ENCODE measurements at regions not wholly inside any gene's neighbourhood (a gene's known extent, or its start where the extent isn't known, plus 50 kb on each side); places are given as distances from the start of the nearest gene placed in this dataset.

- TF ChIP-seq CTCF (IDR thresholded peaks at IDR 0.05) = no peak
- H3K27ac ChIP-seq = no peak overlapping the region
- ATAC-seq (no peak), DNase-seq (no peak)
- no peaks in the 10 kb centered on the region for H3K4me1 ChIP-seq
- no peaks in the 10 kb centered on the region for H3K36me3 ChIP-seq
- intact Hi-C loops (cut with DNase I) = no loop called here
- H3K27me3 ChIP-seq = no peaks in the 10 kb centered on the region
- H3K4me3 ChIP-seq = no peak overlapping the region
- H3K9me3 ChIP-seq = peaks cover 0 to 12% of the 10 kb centered on the region in 2 donors
Observed at GRCh38 chr4:30258949-30259348, 461.2 kb upstream of the PCDH7 start.

DNA sequence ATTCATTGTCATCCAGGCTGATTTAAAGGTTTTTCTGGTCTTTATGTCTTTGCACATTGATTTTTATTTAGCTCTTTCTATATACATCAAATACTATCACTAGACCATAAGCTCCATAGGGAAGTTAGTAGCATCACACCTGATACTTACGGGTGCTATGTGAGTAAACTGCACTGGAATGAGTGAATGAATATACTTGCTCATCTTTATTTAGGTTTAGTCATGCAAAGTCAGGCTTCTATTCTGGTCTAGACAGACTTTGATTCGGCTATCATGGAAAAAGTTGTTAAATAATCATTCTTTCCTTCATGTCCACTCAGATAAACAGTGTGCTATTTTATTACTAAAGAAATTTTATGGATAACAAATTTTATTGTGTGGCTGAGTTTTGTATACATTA is 457.8 kb upstream of the PCDH7 start:
- no peaks in the 10 kb centered on the region for H3K9me3 ChIP-seq
- intact Hi-C loops (cut with DNase I) = no loop called here
- no peak overlapping the region for H3K27ac ChIP-seq
- no peaks in the 10 kb centered on the region for H3K4me1 ChIP-seq
- H3K27me3 ChIP-seq = no peaks in the 10 kb centered on the region
- ATAC-seq (no peak), DNase-seq (no peak)
- H3K4me3 ChIP-seq = no peak overlapping the region
- H3K36me3 ChIP-seq = no peaks in the 10 kb centered on the region
- no peak for TF ChIP-seq CTCF (IDR thresholded peaks at IDR 0.05)

- no peaks in the 10 kb centered on the region for H3K27me3 ChIP-seq
- no peak for TF ChIP-seq CTCF (IDR thresholded peaks at IDR 0.05)
- intact Hi-C loops (cut with DNase I) = no loop called here
- no peak for ATAC-seq
- no peaks in the 10 kb centered on the region for H3K36me3 ChIP-seq
- no peak overlapping the region for H3K27ac ChIP-seq
- DNase-seq = peak in 1 of 4 donors; percentile 55
- no peaks in the 10 kb centered on the region for H3K9me3 ChIP-seq
- no peaks in the 10 kb centered on the region for H3K4me1 ChIP-seq
- H3K4me3 ChIP-seq = no peak overlapping the region
Observed at GRCh38 chr4:30264465-30264864, 455.7 kb upstream of the PCDH7 start.

DNA sequence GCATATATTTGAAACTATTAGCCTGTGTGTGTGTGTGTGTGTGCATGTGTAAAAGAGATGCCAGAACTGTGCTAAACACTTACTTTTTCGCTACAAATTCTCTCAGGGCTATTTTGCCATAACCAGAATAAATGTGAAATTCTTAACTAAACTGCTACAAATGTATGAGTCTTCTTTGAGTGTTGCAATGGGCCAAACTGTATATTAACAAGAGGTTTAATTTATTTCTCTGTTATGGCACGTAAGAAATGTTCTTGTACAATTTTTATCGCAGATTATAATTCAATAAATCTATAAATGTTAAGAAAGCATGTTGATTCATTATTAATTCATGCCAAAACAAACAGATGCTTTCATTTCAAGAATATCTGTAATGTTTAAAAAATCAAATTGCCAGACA is 454.5 kb upstream of the PCDH7 start:
- H3K27me3 ChIP-seq = no peaks in the 10 kb centered on the region
- TF ChIP-seq CTCF (IDR thresholded peaks at IDR 0.05) = no peak
- no peak overlapping the region for H3K4me3 ChIP-seq
- DNase-seq (peak in 2 of 4 donors; percentile 9 to 16), ATAC-seq (no peak)
- H3K27ac ChIP-seq = no peak overlapping the region
- intact Hi-C loops (cut with DNase I) = no loop called here
- H3K9me3 ChIP-seq = no peaks in the 10 kb centered on the region
- H3K36me3 ChIP-seq = no peaks in the 10 kb centered on the region
- H3K4me1 ChIP-seq = no peaks in the 10 kb centered on the region

DNA sequence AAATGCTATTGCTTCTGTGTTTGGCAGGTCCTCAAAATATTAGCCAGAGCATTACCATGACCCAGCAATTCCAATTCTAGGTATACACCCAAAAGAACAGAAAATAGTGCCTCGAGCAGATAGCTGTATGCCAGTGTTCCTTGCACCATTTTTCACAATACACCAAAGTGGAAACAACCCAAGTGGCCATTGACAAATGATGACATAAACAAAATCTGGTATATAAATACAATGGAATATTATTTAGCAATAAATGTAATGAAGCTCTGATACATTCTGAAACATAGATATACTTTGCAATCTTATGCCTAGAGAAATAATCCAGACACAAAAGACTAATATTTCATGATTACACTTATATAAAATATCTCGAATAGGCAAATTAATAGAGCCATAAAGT is 451.8 kb upstream of the PCDH7 start:
- DNase-seq (no peak), ATAC-seq (no peak)
- no peak for TF ChIP-seq CTCF (IDR thresholded peaks at IDR 0.05)
- H3K27ac ChIP-seq = no peak overlapping the region
- H3K4me1 ChIP-seq = no peaks in the 10 kb centered on the region
- H3K36me3 ChIP-seq = no peaks in the 10 kb centered on the region
- H3K4me3 ChIP-seq = no peak overlapping the region
- intact Hi-C loops (cut with DNase I) = no loop called here
- peaks cover 0 to 9% of the 10 kb centered on the region in 2 donors for H3K9me3 ChIP-seq
- no peaks in the 10 kb centered on the region for H3K27me3 ChIP-seq
